B cell (primary cell): ENCODE measurements at regions not wholly inside any gene's neighbourhood (a gene's known extent, or its start where the extent isn't known, plus 50 kb on each side); places are given as distances from the start of the nearest gene placed in this dataset.

Source experiments
- ATAC-seq: fragments of 200-7000 bp; cut with Tn5 transposase; one replicate; pipeline ENCODE4 v1.10.0; 2021; ENCODE audit warnings: low read depth, mild to moderate bottlenecking, moderate number of reproducible peaks, moderate library complexity
- CTCF ChIA-PET: fragments of 350-600 bp; sonication (Branson Sonifier 250); formaldehyde crosslinking; loops from one replicate; lab custom pipeline; 2021; ENCODE audit warnings: antibody characterized with exemption, inconsistent platforms; lab: Charles Lee
- POLR2A ChIA-PET: fragments of 350-600 bp; sonication (Branson Sonifier 250); formaldehyde crosslinking; loops from one replicate; lab custom pipeline; 2021; ENCODE audit warnings: antibody characterized with exemption; lab: Charles Lee
- DNase-seq: peaks from one replicate; pipeline ENCODE4 v3.0.0; 2013
- H2AFZ ChIP-seq: 2 replicates; pipeline ENCODE4 v1.6.1; 2012; ENCODE audit warnings: mild to moderate bottlenecking, low read depth, low read length; ENCODE audit not compliant: insufficient read depth, poor library complexity, severe bottlenecking
- H3K27ac ChIP-seq, 2 donors: 1 replicate in 1 of 2; 2 replicates in 1 of 2; pipeline ENCODE4 v1.5.1; 2012 to 2013; ENCODE audit warnings: low read length in 2 of 2, mild to moderate bottlenecking in 2 of 2, moderate library complexity in 1 of 2
- H3K27me3 ChIP-seq, 4 experiments: fragments of 200-600 bp in 1 of 4; sonication (generic) in 1 of 4; replicated peaks in 1 of 4; 1 replicate in 2 of 4; 2 replicates in 2 of 4; pipeline versions ENCODE4 v1.6.1 to v1.7.0; 2013 to 2016; ENCODE audit warnings: low read length in 3 of 4, mild to moderate bottlenecking in 2 of 4, mixed read lengths in 1 of 4, moderate library complexity in 1 of 4; ENCODE audit not compliant: insufficient read depth in 4 of 4, control insufficient read depth in 3 of 4; ENCODE audit errors: control extremely low read depth in 1 of 4
- H3K36me3 ChIP-seq, 2 experiments: replicated peaks in 1 of 2; 1 replicate in 1 of 2; 2 replicates in 1 of 2; pipeline versions ENCODE4 v1.6.1 to v1.7.1; 2013; ENCODE audit warnings: low read length in 1 of 2; ENCODE audit not compliant: insufficient read depth in 2 of 2, control insufficient read depth in 1 of 2; ENCODE audit errors: control extremely low read depth in 1 of 2, extremely low read depth in 1 of 2
- H3K4me1 ChIP-seq, 2 donors: fragments of 200-600 bp in 1 of 2; sonication (generic) in 1 of 2; 1 replicate in 1 of 2; 2 replicates in 1 of 2; pipeline versions ENCODE4 v1.5.1 to v1.6.1; 2013 to 2017; ENCODE audit warnings: low read length in 2 of 2; ENCODE audit not compliant: control insufficient read depth in 2 of 2, insufficient read depth in 2 of 2
- H3K4me2 ChIP-seq: replicated peaks from 2 replicates; pipeline ENCODE3; 2012; ENCODE audit warnings: mild to moderate bottlenecking, low read depth, low read length; ENCODE audit not compliant: poor library complexity, severe bottlenecking
- H3K4me3 ChIP-seq, 5 experiments: fragments of 200-600 bp in 1 of 5; sonication (generic) in 1 of 5; 1 replicate in 3 of 5; 2 replicates in 2 of 5; pipeline versions ENCODE4 v1.5.1 to v1.7.0; 2011 to 2016; ENCODE audit warnings: low read length in 4 of 5, mild to moderate bottlenecking in 4 of 5, low read depth in 2 of 5, control low read depth in 1 of 5, moderate library complexity in 1 of 5; ENCODE audit not compliant: insufficient read depth in 1 of 5; ENCODE audit errors: control extremely low read depth in 1 of 5, extremely low read depth in 1 of 5
- H3K79me2 ChIP-seq: fragments of 200-600 bp; sonication (generic); one replicate; pipeline ENCODE4 v1.6.0; 2016; ENCODE audit warnings: low read length; ENCODE audit not compliant: control insufficient read depth, insufficient read depth
- H3K9ac ChIP-seq: fragments of 200-600 bp; sonication (generic); 2 replicates; pipeline ENCODE4 v1.6.1; 2017; ENCODE audit warnings: mild to moderate bottlenecking, low read length, moderate library complexity
- H3K9me3 ChIP-seq, 3 donors: one replicate each; pipeline versions ENCODE4 v1.6.1 to v1.7.1; 2013; ENCODE audit warnings: low read length in 2 of 3; ENCODE audit not compliant: control insufficient read depth in 2 of 3, insufficient read depth in 1 of 3; ENCODE audit errors: control extremely low read depth in 1 of 3
- H4K20me1 ChIP-seq: 2 replicates; pipeline ENCODE4 v1.6.0; 2012; ENCODE audit warnings: mild to moderate bottlenecking, low read length; ENCODE audit not compliant: insufficient read depth, control insufficient read depth, poor library complexity, severe bottlenecking
- H3K27ac Mint-ChIP-seq: one replicate; pipeline ENCODE4 v1.8.0; 2021; ENCODE audit warnings: mixed read lengths
- H3K27me3 Mint-ChIP-seq: one replicate; pipeline ENCODE4 v1.8.0; 2021; ENCODE audit warnings: mixed read lengths
- H3K4me1 Mint-ChIP-seq: one replicate; pipeline ENCODE4 v1.8.0; 2021; ENCODE audit warnings: mixed read lengths
- H3K4me3 Mint-ChIP-seq: one replicate; pipeline ENCODE4 v1.8.0; 2021; ENCODE audit warnings: mixed read lengths
- H3K9me3 Mint-ChIP-seq: one replicate; pipeline ENCODE4 v1.8.0; 2022; ENCODE audit warnings: mixed read lengths; ENCODE audit not compliant: insufficient read depth
- EZH2 ChIP-seq: IDR thresholded peaks from 2 replicates; pipeline ENCODE4 v1.6.1; 2012; ENCODE audit warnings: borderline replicate concordance, low read depth, mild to moderate bottlenecking, moderate library complexity, low read length; ENCODE audit not compliant: insufficient read depth, poor library complexity, severe bottlenecking
- WGBS: methylation state at CpG from one replicate; pipeline ENCODE4 v1.1.5; 2013; ENCODE audit warnings: missing lambda C conversion rate; ENCODE audit not compliant: insufficient coverage; 5-methylcytosine and 5-hydroxymethylcytosine counted together
- intact Hi-C: fragments of 100-400 bp; cut with micrococcal nuclease; formaldehyde crosslinking; loops from one replicate; pipeline ENCODE4 v1.10.0; 2022
- TF ChIP-seq, protein P1 (sequence below): fragments of 200-600 bp; IDR thresholded peaks from one replicate; pipeline ENCODE4 v1.8.0; 2022; ENCODE audit warnings: antibody characterized with exemption, mild to moderate bottlenecking

DNA sequence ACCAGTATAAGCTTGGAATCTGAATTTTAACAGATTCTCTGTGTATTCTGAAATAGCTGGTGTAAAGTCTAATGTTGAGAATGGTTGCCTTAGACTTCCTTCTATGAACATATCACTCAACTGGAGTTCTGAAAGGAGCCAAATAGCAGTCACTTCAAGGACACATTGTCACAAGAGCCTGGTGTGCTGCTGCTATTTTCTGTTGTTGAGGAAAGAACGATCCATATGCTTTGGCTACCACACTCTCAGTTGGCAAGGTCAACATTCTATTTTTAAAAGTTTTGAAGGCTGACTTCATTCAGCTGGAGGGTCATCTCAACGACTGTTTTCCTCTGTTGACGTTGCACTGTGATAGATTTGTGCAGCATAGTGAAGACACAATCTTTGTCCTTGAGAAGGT, 248.7 kb downstream of the TUSC7 start:
- H4K20me1 ChIP-seq = no peaks in the 10 kb centered on the region
- H3K27ac Mint-ChIP-seq = no peak overlapping the region
- no peak overlapping the region for H3K4me3 Mint-ChIP-seq
- H3K27me3 Mint-ChIP-seq = no peaks in the 10 kb centered on the region
- H3K4me2 ChIP-seq = no peak overlapping the region
- ATAC-seq (no peak), DNase-seq (no peak)
- H3K9me3 Mint-ChIP-seq = peaks cover 2% of the 10 kb centered on the region
- intact Hi-C loops = no loop called here
- H3K79me2 ChIP-seq = no peaks in the 10 kb centered on the region
- CTCF ChIA-PET = no interaction called here
- H3K9ac ChIP-seq = no peak overlapping the region
- H3K27ac ChIP-seq = no peak overlapping the region
- H3K4me1 Mint-ChIP-seq = no peaks in the 10 kb centered on the region
- no peaks in the 10 kb centered on the region for H3K9me3 ChIP-seq
- H2AFZ ChIP-seq = no peak overlapping the region
- no peaks in the 10 kb centered on the region for H3K27me3 ChIP-seq
- no peaks in the 10 kb centered on the region for H3K4me1 ChIP-seq
- POLR2A ChIA-PET = no interaction called here
- TF ChIP-seq, protein P1, sequence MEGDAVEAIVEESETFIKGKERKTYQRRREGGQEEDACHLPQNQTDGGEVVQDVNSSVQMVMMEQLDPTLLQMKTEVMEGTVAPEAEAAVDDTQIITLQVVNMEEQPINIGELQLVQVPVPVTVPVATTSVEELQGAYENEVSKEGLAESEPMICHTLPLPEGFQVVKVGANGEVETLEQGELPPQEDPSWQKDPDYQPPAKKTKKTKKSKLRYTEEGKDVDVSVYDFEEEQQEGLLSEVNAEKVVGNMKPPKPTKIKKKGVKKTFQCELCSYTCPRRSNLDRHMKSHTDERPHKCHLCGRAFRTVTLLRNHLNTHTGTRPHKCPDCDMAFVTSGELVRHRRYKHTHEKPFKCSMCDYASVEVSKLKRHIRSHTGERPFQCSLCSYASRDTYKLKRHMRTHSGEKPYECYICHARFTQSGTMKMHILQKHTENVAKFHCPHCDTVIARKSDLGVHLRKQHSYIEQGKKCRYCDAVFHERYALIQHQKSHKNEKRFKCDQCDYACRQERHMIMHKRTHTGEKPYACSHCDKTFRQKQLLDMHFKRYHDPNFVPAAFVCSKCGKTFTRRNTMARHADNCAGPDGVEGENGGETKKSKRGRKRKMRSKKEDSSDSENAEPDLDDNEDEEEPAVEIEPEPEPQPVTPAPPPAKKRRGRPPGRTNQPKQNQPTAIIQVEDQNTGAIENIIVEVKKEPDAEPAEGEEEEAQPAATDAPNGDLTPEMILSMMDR = no peak
- TF ChIP-seq EZH2 = no peak
- H3K4me3 ChIP-seq = no peak overlapping the region
- WGBS = 74% methylated on average over 3 of the region's 3 CpGs
- H3K36me3 ChIP-seq = no peaks in the 10 kb centered on the region

GRCh38 chr3:116961106-116961505, 251.5 kb downstream of the TUSC7 start:
- Histone ChIP-seq H3K79me2 (no peaks in the 10 kb centered on the region), H3K4me3 (no peak overlapping the region), H3K4me1 (no peaks in the 10 kb centered on the region), H3K4me2 (no peak overlapping the region), H3K9me3 (no peaks in the 10 kb centered on the region), H3K27me3 (no peaks in the 10 kb centered on the region), H3K36me3 (no peaks in the 10 kb centered on the region), H3K9ac (no peak overlapping the region), H2AFZ (no peak overlapping the region), H3K27ac (no peak overlapping the region), H4K20me1 (no peaks in the 10 kb centered on the region)
- Mint-ChIP-seq H3K4me1 (no peaks in the 10 kb centered on the region), H3K4me3 (no peak overlapping the region), H3K27me3 (no peaks in the 10 kb centered on the region), H3K9me3 (no peaks in the 10 kb centered on the region), H3K27ac (no peak overlapping the region)
- intact Hi-C loops = no loop called here
- whole genome bisulfite sequencing = 67% methylated on average over 1 of the region's 4 CpGs
- ATAC-seq = no peak
- CTCF ChIA-PET = interaction anchor here (0.9 kb wide), 1 partner anchor 8 kb away, joined by 3 read pairs; no protein-coding TSS in a partner anchor
- no peak for TF ChIP-seq EZH2
- TF ChIP-seq, protein P1 = no peak
- POLR2A ChIA-PET = no interaction called here
- no peak for DNase-seq
